Gastrocnemius medialis (tissue), 4 donors: ENCODE measurements at regions not wholly inside any gene's neighbourhood (a gene's known extent, or its start where the extent isn't known, plus 50 kb on each side); places are given as distances from the start of the nearest gene placed in this dataset.
"Not testable (repeated sequence)": the region's sequence is repeated elsewhere in the genome, so short reads cannot be mapped to it uniquely, and the experiment has no call there.

ENCODE experiments used
- ATAC-seq, 2 donors: fragments of 150-250 bp; one replicate each; pipeline ENCODE4 v1.9.1; 2016
- DNase-seq, 2 donors: peaks; one replicate each; pipeline ENCODE4 v3.0.0-alpha.2; 2019
- H3K27ac ChIP-seq, 4 donors: fragments of 200-600 bp; sonication (generic); 1 replicate in 1 of 4; 2 replicates in 3 of 4; pipeline ENCODE4 v1.5.1; 2016 to 2018; ENCODE audit warnings: mild to moderate bottlenecking in 2 of 4, moderate library complexity in 1 of 4
- H3K27me3 ChIP-seq, 3 donors: fragments of 200-600 bp; sonication (generic) in 2 of 3; 1 replicate in 1 of 3; 2 replicates in 2 of 3; pipeline versions ENCODE4 v1.5.1 to v1.6.0; 2016 to 2019; ENCODE audit warnings: mild to moderate bottlenecking in 1 of 3, moderate library complexity in 1 of 3
- H3K36me3 ChIP-seq, 2 donors: fragments of 200-600 bp; sonication (generic) in 1 of 2; one replicate each; pipeline ENCODE4 v1.5.1; 2017 to 2018
- H3K4me1 ChIP-seq, 2 donors: fragments of 200-600 bp; sonication (generic) in 1 of 2; one replicate each; pipeline ENCODE4 v1.5.1; 2016 to 2017; ENCODE audit warnings: mild to moderate bottlenecking in 2 of 2
- H3K4me3 ChIP-seq, 4 donors: fragments of 200-600 bp; sonication (generic) in 3 of 4; 1 replicate in 1 of 4; 2 replicates in 3 of 4; pipeline ENCODE4 v1.5.1; 2016 to 2019; ENCODE audit warnings: mild to moderate bottlenecking in 2 of 4
- H3K9me3 ChIP-seq, 3 donors: fragments of 200-600 bp; sonication (generic) in 2 of 3; 1 replicate in 1 of 3; 2 replicates in 2 of 3; pipeline ENCODE4 v1.5.1; 2016 to 2019
- POLR2A ChIP-seq, 2 donors: fragments of 450-650 bp; IDR thresholded peaks; one replicate each; pipeline ENCODE4 v1.6.1; 2017; ENCODE audit warnings: antibody characterized with exemption in 2 of 2, mild to moderate bottlenecking in 2 of 2, moderate library complexity in 2 of 2
- in situ Hi-C, 4 donors: fragments of 200-750 bp; cut with MboI; loops; one replicate each; pipeline versions ENCODE4 v1.15.0 to v1.8.0; 2017; ENCODE audit warnings: low sequenced_read_pairs in 4 of 4
- intact Hi-C: fragments of 100-400 bp; cut with DNase I; formaldehyde crosslinking; loops from one replicate; pipeline ENCODE4 v1.15.1; 2023; ENCODE audit warnings: low total_unique reads
- TF ChIP-seq, protein P1 (sequence below), 5 experiments: fragments of 450-650 bp in 3 of 5; fragments of 200-600 bp in 2 of 5; sonication (generic) in 2 of 5; IDR thresholded peaks in 4 of 5; conservative IDR thresholded peaks in 1 of 5; 1 replicate in 4 of 5; 2 replicates in 1 of 5; pipeline ENCODE4 v1.5.1; 2016 to 2019; ENCODE audit warnings: antibody characterized with exemption in 5 of 5, mild to moderate bottlenecking in 3 of 5, moderate library complexity in 3 of 5

DNA sequence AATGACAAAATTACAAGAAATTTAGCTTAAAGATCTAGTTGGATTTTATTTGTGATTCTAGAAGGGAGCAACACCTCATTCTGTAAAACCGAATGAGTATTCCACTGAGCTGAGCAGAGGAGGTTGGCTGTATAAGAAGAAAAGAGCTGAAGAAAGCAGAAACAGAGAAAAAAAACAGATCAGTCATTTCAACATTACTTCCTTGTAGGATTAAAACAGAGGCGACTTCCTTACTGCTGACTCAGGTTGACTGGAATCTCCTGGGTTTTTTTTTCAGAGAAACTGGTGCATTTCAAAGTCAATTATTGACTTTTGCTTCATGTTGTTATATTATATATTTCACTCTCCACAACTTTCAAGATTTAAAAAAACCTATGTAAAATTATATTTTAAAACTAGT, 368.1 kb upstream of the UBE2E2 start:
- no peaks in the 10 kb centered on the region for H3K4me1 ChIP-seq
- in situ Hi-C loops (no loop called here), intact Hi-C loops (no loop called here)
- no peaks in the 10 kb centered on the region for H3K36me3 ChIP-seq
- no peaks in the 10 kb centered on the region for H3K9me3 ChIP-seq
- H3K27ac ChIP-seq = no peak overlapping the region
- ATAC-seq (no peak), DNase-seq (no peak)
- no peaks in the 10 kb centered on the region for H3K27me3 ChIP-seq
- no peak for TF ChIP-seq POLR2A (IDR thresholded peaks at IDR 0.05)
- TF ChIP-seq, protein P1, sequence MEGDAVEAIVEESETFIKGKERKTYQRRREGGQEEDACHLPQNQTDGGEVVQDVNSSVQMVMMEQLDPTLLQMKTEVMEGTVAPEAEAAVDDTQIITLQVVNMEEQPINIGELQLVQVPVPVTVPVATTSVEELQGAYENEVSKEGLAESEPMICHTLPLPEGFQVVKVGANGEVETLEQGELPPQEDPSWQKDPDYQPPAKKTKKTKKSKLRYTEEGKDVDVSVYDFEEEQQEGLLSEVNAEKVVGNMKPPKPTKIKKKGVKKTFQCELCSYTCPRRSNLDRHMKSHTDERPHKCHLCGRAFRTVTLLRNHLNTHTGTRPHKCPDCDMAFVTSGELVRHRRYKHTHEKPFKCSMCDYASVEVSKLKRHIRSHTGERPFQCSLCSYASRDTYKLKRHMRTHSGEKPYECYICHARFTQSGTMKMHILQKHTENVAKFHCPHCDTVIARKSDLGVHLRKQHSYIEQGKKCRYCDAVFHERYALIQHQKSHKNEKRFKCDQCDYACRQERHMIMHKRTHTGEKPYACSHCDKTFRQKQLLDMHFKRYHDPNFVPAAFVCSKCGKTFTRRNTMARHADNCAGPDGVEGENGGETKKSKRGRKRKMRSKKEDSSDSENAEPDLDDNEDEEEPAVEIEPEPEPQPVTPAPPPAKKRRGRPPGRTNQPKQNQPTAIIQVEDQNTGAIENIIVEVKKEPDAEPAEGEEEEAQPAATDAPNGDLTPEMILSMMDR (IDR thresholded peaks at IDR 0.05 in 4 of 5, conservative IDR thresholded peaks at IDR 0.05 in 1 of 5) = no peak
- no peak overlapping the region for H3K4me3 ChIP-seq

GRCh38 chr3:22836131-22836530, 367.0 kb upstream of the UBE2E2 start:
- intact Hi-C loops (no loop called here), in situ Hi-C loops (no loop called here)
- Histone ChIP-seq H3K27ac (no peak overlapping the region), H3K4me3 (no peak overlapping the region), H3K27me3 (no peaks in the 10 kb centered on the region), H3K36me3 (no peaks in the 10 kb centered on the region), H3K4me1 (no peaks in the 10 kb centered on the region), H3K9me3 (no peaks in the 10 kb centered on the region)
- ATAC-seq (no peak), DNase-seq (no peak)
- TF ChIP-seq, protein P1 (IDR thresholded peaks at IDR 0.05 in 4 of 5, conservative IDR thresholded peaks at IDR 0.05 in 1 of 5) = no peak
- TF ChIP-seq POLR2A (IDR thresholded peaks at IDR 0.05) = no peak

DNA sequence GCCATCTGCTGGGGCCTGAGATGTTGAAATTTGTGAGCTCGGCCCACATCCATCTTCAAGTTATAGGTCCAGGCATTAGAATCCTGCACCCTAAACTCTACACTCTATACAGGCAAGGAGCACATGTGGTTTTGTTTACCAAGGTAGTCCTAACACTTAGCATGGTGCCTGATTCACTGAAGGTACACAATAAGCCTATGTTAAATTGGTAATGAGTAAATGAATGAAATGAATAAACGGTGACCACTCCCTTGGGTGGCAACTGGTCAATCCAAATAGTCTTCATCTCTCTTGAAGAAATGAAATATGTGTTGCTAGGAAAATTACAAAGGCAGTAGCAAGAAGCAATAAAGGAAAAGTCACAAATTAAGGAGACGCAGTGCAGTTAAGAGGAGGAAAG, 359.3 kb upstream of the UBE2E2 start:
- Histone ChIP-seq H3K27ac (no peak overlapping the region), H3K36me3 (no peaks in the 10 kb centered on the region), H3K27me3 (no peaks in the 10 kb centered on the region), H3K9me3 (no peaks in the 10 kb centered on the region), H3K4me3 (no peak overlapping the region), H3K4me1 (no peaks in the 10 kb centered on the region)
- ATAC-seq (no peak), DNase-seq (no peak)
- intact Hi-C loops (no loop called here), in situ Hi-C loops (no loop called here)
- TF ChIP-seq, protein P1 (IDR thresholded peaks at IDR 0.05 in 4 of 5, conservative IDR thresholded peaks at IDR 0.05 in 1 of 5) = no peak
- no peak for TF ChIP-seq POLR2A (IDR thresholded peaks at IDR 0.05)

DNA sequence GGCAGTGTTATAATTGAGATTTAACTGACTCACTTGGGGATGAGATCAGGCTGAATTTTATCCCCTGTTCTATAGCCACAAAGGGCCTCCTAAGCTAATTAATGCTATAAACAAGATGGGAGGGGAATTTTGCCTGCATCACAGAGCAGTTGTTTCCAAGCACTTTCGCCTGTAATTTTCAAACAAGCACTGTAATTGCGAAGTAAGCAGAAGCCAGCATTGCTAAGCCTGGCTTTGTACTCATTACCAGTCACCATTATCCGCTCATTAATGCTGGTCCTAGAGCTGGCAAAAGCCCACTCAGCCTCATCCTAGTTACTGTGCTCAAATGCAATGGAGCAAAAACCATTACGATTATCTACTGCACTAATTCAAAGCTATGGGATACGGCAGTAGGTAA, 356.6 kb upstream of the UBE2E2 start:
- Histone ChIP-seq H3K9me3 (no peaks in the 10 kb centered on the region), H3K27me3 (no peaks in the 10 kb centered on the region), H3K4me1 (no peaks in the 10 kb centered on the region), H3K27ac (no peak overlapping the region), H3K4me3 (no peak overlapping the region), H3K36me3 (no peaks in the 10 kb centered on the region)
- in situ Hi-C loops = no loop called here
- ATAC-seq = no peak
- TF ChIP-seq, protein P1 (IDR thresholded peaks at IDR 0.05 in 4 of 5, conservative IDR thresholded peaks at IDR 0.05 in 1 of 5) = no peak
- TF ChIP-seq POLR2A (IDR thresholded peaks at IDR 0.05) = no peak
- intact Hi-C loops = no loop called here
- no peak for DNase-seq

DNA sequence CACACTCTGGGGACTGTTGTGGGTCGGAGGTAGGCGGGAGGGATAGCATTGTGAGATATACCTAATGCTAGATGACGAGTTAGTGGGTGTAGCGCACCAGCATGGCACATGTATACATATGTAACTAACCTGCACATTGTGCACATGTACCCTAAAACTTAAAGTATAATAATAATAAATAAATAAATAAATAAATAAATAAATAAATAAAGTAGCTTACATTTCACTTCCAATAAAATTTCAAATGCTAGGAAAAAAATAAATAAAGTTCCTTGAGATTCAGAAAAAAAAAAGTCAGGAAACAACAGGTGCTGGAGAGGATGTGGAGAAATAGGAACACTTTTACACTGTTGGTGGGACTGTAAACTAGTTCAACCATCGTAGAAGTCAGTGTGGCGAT, 353.5 kb upstream of the UBE2E2 start:
- H3K36me3 ChIP-seq, H3K27ac ChIP-seq, ATAC-seq, H3K9me3 ChIP-seq, intact Hi-C loops, H3K27me3 ChIP-seq, DNase-seq, in situ Hi-C loops, H3K4me3 ChIP-seq, H3K4me1 ChIP-seq: not testable (repeated sequence)
